Hepatocyte (in vitro differentiated cells): ENCODE measurements at regions not wholly inside any gene's neighbourhood (a gene's known extent, or its start where the extent isn't known, plus 50 kb on each side); places are given as distances from the start of the nearest gene placed in this dataset.
"Not testable (repeated sequence)": the region's sequence is repeated elsewhere in the genome, so short reads cannot be mapped to it uniquely, and the experiment has no call there.

Experiments
- EZH2 ChIP-seq: fragments of 200-600 bp; sonication (generic); IDR thresholded peaks from 2 replicates; pipeline ENCODE4 v1.6.1; 2016; ENCODE audit warnings: antibody characterized with exemption, mild to moderate bottlenecking, borderline replicate concordance
- TF ChIP-seq, protein P1 (sequence below): fragments of 200-600 bp; sonication (generic); IDR thresholded peaks from 2 replicates; pipeline ENCODE4 v1.5.1; 2016; ENCODE audit warnings: antibody characterized with exemption, mild to moderate bottlenecking; ENCODE audit not compliant: poor library complexity

DNA sequence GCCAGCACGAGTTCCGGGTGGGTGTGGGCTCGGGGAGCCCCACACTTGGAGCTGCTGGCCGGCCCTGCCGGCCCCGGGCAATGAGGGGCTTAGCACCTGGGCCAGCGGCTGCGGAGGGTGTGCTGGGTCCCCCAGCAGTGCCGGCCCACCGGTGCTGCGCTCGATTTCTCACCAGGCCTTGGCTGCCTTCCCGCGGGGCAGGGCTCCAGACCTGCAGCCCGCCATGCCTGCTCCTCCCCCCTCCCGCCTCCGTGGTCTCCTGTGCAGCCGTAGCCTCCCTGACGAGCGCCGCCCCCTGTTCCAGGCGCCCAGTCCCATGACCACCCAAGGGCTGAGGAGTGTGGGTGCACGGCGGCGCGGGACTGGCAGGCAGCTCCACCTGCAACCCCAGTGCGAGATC is 1103.1 kb downstream of the OTOL1 start:
- TF ChIP-seq, protein P1, sequence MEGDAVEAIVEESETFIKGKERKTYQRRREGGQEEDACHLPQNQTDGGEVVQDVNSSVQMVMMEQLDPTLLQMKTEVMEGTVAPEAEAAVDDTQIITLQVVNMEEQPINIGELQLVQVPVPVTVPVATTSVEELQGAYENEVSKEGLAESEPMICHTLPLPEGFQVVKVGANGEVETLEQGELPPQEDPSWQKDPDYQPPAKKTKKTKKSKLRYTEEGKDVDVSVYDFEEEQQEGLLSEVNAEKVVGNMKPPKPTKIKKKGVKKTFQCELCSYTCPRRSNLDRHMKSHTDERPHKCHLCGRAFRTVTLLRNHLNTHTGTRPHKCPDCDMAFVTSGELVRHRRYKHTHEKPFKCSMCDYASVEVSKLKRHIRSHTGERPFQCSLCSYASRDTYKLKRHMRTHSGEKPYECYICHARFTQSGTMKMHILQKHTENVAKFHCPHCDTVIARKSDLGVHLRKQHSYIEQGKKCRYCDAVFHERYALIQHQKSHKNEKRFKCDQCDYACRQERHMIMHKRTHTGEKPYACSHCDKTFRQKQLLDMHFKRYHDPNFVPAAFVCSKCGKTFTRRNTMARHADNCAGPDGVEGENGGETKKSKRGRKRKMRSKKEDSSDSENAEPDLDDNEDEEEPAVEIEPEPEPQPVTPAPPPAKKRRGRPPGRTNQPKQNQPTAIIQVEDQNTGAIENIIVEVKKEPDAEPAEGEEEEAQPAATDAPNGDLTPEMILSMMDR, result not testable (repeated sequence)
- TF ChIP-seq EZH2, result not testable (repeated sequence)
